KBM-7 (cell line): ENCODE measurements at regions not wholly inside any gene's neighbourhood (a gene's known extent, or its start where the extent isn't known, plus 50 kb on each side); places are given as distances from the start of the nearest gene placed in this dataset.
A peak's percentile ranks its signal among the peaks of the same experiment; 100 is the strongest.

Experiments
- DNase-seq: peaks from one replicate; pipeline ENCODE4 v3.0.0-alpha.2; 2015
- in situ Hi-C: fragments of 300-500 bp; cut with MboI; formaldehyde crosslinking; loops from 2 replicates; pipeline ENCODE4 v1.14.3; 2020; ENCODE audit warnings: low sequenced_read_pairs, low pct_unique_long_range_greater_than_20kb, mixed read lengths

- DNase-seq = no peak
- in situ Hi-C loops = no loop called here
Measured at GRCh38 chr7:27299861-27300260, 57.3 kb downstream of the EVX1 start.

DNA sequence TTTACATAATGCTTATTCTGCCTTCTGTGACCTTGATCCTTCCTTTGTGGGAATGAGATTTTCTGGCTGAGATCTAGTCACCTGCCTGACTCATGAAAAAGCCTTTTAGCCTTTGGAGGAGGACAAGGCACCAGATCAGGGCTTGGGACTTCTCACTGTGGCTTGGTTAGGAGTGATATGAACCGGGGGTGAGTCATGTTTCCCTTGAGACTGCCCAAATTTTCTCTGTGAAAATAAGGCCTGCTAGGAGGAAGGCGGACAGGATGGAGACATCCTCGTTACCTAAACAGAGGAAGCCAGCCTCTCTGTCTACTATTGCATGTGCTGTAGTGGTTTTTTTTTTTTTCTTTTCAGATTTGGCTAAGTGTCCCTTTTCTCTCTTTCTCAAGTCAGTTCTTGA, 57.8 kb downstream of the EVX1 start:
- no peak for DNase-seq

DNA sequence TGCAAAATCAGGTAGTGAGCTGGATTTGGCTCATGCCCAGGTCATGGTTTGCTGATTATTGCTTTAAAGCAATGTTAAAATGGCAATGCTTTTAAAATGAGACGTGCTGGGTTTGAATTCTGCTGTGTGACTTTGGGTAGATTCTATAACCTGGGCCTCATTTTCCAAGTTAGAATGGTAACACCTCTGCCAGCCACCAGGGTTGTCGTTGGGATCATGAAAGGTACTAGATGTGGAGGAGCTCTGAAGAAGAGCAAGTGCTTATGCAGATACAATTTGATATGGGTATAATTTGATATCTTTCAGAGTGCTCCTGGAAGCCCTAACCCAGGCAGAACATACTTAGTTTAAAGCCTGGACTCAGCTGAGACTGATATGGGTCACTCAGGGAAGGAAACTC, 60.0 kb downstream of the EVX1 start:
- in situ Hi-C loops = no loop called here
- no peak for DNase-seq

More for the DNA sequence above, 57.8 kb downstream of the EVX1 start:
- in situ Hi-C loops = no loop called here

GRCh38 chr7:27303026-27303425, 60.4 kb downstream of the EVX1 start:
- DNase-seq = no peak
- in situ Hi-C loops = no loop called here

DNA sequence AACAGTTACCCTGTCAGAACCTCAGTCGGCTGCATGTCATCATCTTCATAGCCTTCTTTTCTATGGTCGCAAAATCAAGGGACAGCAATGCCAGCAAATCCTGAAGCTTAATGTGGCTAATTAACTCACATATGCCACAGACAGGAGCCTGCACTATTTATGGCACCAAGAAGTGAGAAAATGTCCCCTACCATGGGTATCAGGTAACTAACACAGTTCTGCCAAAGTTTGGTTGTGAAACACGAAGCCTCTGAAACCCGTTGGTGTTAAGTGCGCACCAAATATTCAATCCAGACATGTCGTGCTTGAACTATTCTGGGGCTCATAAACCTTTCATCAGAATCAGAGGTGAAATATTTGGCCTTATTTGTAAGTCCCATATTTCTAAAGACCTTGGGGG, 63.3 kb downstream of the EVX1 start:
- in situ Hi-C loops = no loop called here
- DNase-seq = no peak

DNA sequence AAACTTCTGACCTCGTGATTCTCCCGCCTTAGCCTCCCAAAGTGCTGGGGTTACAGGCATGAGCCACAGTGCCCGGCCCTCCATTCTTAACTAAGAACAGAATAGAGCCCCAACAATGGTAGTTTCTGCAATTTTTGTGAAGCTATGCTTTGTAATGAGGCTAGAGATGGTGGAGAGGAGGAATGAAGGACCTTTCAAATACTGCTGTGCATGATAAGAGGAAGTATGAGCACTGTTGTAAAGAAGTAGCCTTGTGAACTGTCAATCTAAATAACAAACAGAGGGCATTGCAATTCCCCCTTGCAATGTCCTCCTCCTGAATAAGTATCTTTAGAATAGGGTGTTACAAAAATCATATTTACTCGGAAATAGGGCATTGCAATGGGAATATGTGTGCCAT, 70.2 kb downstream of the EVX1 start:
- no peak for DNase-seq
- in situ Hi-C loops = no loop called here

- no peak for DNase-seq
- in situ Hi-C loops = no loop called here
Measured at GRCh38 chr7:27314111-27314510, 71.5 kb downstream of the EVX1 start.

DNA sequence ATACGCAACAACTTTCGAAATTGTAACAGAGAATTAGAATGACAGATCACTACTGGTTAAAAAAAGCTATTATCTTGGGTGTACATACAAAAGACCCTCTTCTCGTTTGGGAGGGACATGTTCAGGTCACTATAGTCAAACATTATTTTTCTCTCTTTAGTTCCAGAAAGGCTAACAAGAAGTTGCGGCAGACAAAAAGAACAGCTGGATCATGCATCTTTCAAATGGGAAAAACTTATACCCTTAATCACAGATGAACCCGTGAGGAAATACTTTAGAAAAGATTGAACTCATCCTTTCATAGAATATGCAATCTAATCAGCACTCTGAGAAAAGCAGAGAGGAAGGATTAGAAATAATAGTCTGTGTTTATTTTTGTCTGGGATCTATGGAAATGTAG, 72.5 kb downstream of the EVX1 start:
- in situ Hi-C loops = no loop called here
- DNase-seq = no peak

DNA sequence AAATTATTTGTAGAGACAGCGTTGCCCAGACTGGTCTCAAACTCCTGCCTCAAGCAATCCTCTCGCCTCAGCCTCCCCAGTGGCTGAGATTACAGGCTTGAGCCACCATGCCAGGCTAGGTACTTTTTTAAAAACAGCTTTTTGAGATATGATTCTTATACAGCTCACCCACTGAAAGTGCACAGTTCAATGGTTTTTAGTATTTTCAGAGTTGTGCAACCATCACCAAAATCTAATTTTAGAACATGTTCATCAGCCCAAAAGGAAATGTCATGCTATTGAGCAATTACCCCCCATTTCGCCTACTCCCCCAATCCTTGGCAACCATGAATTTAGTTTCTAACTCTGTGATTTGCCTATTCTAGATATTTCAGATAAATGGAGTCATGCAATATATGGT, 73.7 kb downstream of the EVX1 start:
- in situ Hi-C loops = no loop called here
- DNase-seq = peak; percentile 54

DNA sequence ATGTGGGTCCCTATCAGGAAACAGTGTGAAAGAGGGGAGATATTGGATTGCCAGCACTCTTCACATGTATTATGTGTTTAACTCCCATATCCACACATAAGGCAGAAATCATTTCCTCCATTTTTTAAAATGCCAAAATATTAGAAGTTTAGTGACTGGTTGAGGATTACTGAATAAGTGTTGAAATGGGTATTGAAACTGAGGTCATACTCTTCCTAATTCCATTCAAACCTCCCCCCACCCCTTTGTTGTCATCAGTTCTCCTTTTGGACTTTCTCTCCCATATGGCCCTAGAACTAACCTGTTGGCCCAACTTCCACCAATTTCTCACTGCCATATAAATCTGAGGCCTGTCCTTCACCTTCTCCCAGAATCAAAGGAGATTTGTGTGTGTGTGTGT, 81.6 kb downstream of the EVX1 start:
- in situ Hi-C loops = no loop called here
- DNase-seq = no peak

- in situ Hi-C loops = no loop called here
- DNase-seq = no peak
Measured at GRCh38 chr7:27329909-27330308, 87.3 kb downstream of the EVX1 start.

- DNase-seq = peak; percentile 94
- in situ Hi-C loops = no loop called here
Measured at GRCh38 chr7:27339478-27339877, 96.9 kb downstream of the EVX1 start.

- no peak for DNase-seq
- in situ Hi-C loops = no loop called here
Measured at GRCh38 chr7:27344471-27344870, 101.9 kb downstream of the EVX1 start.

DNA sequence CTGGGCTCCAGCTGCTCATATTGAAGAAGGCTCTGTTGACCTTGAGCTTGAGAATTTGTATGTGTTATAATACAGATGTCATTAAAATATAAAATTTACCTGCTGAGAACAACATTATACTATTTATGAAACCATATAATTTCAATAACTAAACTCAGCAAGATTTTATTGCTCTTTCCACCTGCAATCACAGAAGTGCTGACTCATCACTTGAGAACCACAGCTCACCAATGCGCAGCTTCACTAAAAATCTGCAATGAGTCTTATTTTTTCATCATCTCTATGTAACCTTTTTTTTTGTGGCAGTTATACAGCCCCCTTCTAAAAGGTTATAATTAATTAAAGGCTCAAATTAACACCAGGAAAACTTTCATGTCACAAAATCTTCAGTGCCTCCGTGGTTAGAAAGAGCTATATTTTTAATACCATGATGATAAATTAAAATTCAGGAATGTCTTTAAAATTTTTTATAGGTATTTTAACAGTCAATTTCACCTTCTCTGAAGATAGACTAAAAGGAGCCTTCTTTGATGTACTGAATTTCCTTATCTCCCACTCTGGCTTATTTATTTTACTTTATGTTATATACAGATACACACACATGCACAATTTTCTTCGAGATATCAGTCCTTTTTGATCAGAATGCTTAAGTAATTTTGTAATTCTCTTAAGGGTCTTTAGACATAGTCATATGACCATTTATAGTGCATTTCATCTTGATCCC, 102.7 kb downstream of the EVX1 start:
- DNase-seq = no peak
- in situ Hi-C loops = no loop called here

GRCh38 chr7:27345997-27346396, 103.4 kb downstream of the EVX1 start:
- in situ Hi-C loops = no loop called here
- no peak for DNase-seq

- no peak for DNase-seq
- in situ Hi-C loops = no loop called here
Measured at GRCh38 chr7:27346531-27347275, 104.1 kb downstream of the EVX1 start.

DNA sequence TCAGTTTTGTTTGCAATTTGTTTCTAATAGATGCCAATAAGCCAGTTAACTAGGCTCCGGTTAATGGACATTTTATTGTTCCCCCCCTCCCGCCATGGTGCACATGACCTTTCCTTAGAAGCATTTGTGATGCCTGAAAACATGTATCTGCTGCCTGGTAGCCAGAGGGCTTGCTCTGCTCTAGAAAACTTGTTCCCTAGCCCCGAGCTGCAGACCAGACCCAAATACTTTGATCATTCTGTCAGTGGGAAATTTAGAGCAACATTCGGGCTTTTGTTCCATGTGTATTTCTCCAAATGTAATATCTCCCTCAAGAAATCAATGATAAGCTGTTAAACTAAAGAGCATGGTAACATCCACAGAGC, 104.7 kb downstream of the EVX1 start:
- in situ Hi-C loops = no loop called here
- no peak for DNase-seq

DNA sequence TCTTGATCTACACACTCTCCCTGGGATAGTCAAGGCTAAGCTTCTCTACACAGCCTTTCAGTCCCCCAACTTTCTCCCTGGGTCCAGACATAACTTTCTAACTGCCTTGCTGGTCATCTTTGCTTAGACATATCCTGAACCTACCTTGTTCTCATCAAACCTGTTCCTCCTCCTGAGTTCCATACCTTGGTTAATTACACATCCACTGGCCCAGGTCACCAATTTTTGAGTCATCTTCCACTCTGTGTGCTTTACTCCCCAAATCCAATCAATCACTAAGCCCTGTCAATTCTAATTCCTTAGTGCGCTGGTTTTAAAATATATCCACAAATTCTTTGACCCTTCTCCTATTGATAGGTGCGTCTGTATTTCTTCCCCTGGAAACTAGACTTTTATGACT, 107.0 kb downstream of the EVX1 start:
- in situ Hi-C loops = no loop called here
- no peak for DNase-seq

GRCh38 chr7:27351137-27351536, 108.5 kb downstream of the EVX1 start:
- DNase-seq = no peak
- in situ Hi-C loops = no loop called here

DNA sequence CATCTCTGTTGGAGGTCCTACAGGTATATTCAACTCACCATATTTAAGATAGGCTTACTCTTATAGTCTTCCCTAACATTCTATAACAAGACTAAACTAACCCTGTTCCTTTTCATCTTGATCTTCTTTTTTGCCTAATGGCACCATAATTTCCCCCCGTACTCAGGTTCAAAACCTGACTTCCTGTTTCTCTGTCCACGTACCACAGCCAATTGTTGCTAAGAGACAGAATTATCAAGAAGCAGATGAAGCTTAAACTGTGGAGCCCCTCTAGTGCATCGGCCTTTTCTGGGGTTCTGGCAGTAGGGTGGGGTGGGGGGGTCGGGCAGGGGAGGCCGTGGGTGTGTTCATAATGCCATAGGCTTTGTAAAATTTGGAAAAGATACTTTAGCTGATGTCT, 109.2 kb downstream of the EVX1 start:
- in situ Hi-C loops = no loop called here
- peak; percentile 27 for DNase-seq
